GM23338 (cell line): ENCODE measurements at regions not wholly inside any gene's neighbourhood (a gene's known extent, or its start where the extent isn't known, plus 50 kb on each side); places are given as distances from the start of the nearest gene placed in this dataset.

ENCODE experiments used
- CTCF ChIP-seq, 2 experiments: fragments of 200-600 bp in 1 of 2; sonication (generic) in 1 of 2; conservative IDR thresholded peaks; 2 replicates each; pipeline versions ENCODE4 v1.5.1 to v1.6.1; 2016 to 2017; ENCODE audit warnings: antibody characterized with exemption in 2 of 2, low read depth in 2 of 2, mild to moderate bottlenecking in 2 of 2, moderate library complexity in 1 of 2
- EZH2 ChIP-seq: fragments of 200-600 bp; sonication (generic); IDR thresholded peaks from one replicate; pipeline ENCODE4 v1.8.0; 2017; ENCODE audit warnings: antibody characterized with exemption, mild to moderate bottlenecking, low read depth; ENCODE audit not compliant: unreplicated experiment
- NANOG ChIP-seq: IDR thresholded peaks from 2 replicates; pipeline ENCODE4 v1.6.1; 2016; ENCODE audit warnings: antibody characterized with exemption, borderline replicate concordance
- POLR2AphosphoS5 ChIP-seq: IDR thresholded peaks from 2 replicates; pipeline ENCODE4 v1.6.1; 2016; ENCODE audit warnings: antibody characterized with exemption, low read depth
- ZNF114 ChIP-seq: fragments of 250-450 bp; sonication (Bioruptor Pico); IDR thresholded peaks from 2 replicates; pipeline ENCODE4 v1.5.0; 2020; ENCODE audit warnings: mild to moderate bottlenecking, moderate library complexity
- TF ChIP-seq, protein P1 (sequence below): IDR thresholded peaks from one replicate; pipeline ENCODE4 v1.6.1; 2018; ENCODE audit warnings: antibody characterized with exemption; ENCODE audit not compliant: unreplicated experiment

DNA sequence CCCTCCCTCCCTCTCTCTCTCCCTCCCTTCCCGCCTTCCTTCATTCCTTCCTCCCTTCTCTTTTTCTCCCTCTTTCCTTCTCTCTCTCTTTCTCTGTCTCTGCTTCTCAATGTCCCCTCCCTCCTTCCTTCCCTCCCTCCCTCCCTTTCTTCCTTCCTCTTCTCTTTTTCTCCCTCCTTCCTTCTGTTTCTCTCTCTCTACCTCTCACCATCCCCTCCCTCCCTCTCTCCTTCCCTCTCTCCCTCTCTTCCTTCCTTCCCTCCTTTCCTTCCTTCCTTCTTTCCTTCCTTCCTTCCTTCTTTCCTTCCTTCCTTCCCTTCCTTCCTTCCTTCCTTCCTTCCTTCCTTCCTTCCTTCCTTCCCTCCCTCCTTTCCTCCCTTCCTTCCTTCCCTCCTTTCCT lies 504.6 kb downstream of the EPHA3 start:
- TF ChIP-seq CTCF (conservative IDR thresholded peaks at IDR 0.05; ENCODE audit: low read depth in 2 of 2) (no peak), EZH2 (no peak), NANOG (no peak), POLR2AphosphoS5 (no peak), ZNF114 (CRISPR knock-in tag) (no peak)
- TF ChIP-seq, protein P1, sequence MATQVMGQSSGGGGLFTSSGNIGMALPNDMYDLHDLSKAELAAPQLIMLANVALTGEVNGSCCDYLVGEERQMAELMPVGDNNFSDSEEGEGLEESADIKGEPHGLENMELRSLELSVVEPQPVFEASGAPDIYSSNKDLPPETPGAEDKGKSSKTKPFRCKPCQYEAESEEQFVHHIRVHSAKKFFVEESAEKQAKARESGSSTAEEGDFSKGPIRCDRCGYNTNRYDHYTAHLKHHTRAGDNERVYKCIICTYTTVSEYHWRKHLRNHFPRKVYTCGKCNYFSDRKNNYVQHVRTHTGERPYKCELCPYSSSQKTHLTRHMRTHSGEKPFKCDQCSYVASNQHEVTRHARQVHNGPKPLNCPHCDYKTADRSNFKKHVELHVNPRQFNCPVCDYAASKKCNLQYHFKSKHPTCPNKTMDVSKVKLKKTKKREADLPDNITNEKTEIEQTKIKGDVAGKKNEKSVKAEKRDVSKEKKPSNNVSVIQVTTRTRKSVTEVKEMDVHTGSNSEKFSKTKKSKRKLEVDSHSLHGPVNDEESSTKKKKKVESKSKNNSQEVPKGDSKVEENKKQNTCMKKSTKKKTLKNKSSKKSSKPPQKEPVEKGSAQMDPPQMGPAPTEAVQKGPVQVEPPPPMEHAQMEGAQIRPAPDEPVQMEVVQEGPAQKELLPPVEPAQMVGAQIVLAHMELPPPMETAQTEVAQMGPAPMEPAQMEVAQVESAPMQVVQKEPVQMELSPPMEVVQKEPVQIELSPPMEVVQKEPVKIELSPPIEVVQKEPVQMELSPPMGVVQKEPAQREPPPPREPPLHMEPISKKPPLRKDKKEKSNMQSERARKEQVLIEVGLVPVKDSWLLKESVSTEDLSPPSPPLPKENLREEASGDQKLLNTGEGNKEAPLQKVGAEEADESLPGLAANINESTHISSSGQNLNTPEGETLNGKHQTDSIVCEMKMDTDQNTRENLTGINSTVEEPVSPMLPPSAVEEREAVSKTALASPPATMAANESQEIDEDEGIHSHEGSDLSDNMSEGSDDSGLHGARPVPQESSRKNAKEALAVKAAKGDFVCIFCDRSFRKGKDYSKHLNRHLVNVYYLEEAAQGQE = no peak
